ENCODE measurements at regions not wholly inside any gene's neighbourhood (a gene's known extent, or its start where the extent isn't known, plus 50 kb on each side); places are given as distances from the start of the nearest gene placed in this dataset.

DNA sequence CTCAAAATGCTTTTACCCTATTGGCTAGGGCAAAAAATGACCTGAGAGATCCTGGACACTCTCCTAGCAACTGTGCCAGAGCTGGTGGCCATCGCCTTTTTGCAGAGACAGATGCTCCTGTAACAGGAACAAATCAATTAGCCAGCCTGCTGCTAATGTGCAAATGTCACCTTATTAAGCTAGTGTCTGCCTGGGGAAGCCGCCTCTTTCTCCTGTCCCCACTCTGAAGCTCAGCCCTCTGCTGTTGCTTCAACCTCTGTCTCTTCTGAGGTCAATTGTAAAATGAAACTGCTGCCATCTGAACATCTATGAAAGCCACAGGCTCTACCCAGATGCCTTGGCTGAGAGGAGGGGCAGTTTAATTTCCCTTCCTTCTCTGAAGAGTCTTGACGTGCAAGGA lies 85.5 kb upstream of the CACNA1E start:
- TF ChIP-seq, protein P1, sequence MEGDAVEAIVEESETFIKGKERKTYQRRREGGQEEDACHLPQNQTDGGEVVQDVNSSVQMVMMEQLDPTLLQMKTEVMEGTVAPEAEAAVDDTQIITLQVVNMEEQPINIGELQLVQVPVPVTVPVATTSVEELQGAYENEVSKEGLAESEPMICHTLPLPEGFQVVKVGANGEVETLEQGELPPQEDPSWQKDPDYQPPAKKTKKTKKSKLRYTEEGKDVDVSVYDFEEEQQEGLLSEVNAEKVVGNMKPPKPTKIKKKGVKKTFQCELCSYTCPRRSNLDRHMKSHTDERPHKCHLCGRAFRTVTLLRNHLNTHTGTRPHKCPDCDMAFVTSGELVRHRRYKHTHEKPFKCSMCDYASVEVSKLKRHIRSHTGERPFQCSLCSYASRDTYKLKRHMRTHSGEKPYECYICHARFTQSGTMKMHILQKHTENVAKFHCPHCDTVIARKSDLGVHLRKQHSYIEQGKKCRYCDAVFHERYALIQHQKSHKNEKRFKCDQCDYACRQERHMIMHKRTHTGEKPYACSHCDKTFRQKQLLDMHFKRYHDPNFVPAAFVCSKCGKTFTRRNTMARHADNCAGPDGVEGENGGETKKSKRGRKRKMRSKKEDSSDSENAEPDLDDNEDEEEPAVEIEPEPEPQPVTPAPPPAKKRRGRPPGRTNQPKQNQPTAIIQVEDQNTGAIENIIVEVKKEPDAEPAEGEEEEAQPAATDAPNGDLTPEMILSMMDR (IDR thresholded peaks at IDR 0.05) = no peak
- no peak for TF ChIP-seq EP300 (IDR thresholded peaks at IDR 0.05)
- no peak for TF ChIP-seq POLR2AphosphoS5 (IDR thresholded peaks at IDR 0.05)

Data from suprapubic skin (tissue), 4 donors.